GM23338 (cell line): ENCODE measurements at regions not wholly inside any gene's neighbourhood (a gene's known extent, or its start where the extent isn't known, plus 50 kb on each side); places are given as distances from the start of the nearest gene placed in this dataset.

ENCODE experiments used
- ATAC-seq: fragments of 200-7000 bp; cut with Tn5 transposase; 3 replicates; pipeline ENCODE4 v1.9.1; 2020
- DNase-seq: peaks from one replicate; pipeline ENCODE4 v3.0.0-alpha.2; 2015; ENCODE audit warnings: low spot score
- H2AFZ ChIP-seq: fragments of 200-600 bp; sonication (generic); 2 replicates; pipeline ENCODE4 v1.8.0; 2016; ENCODE audit warnings: antibody characterized with exemption, mild to moderate bottlenecking, moderate library complexity
- H3F3A ChIP-seq: fragments of 200-600 bp; sonication (generic); replicated peaks from 2 replicates; pipeline ENCODE4 v1.8.0; 2017; ENCODE audit warnings: antibody characterized with exemption, mixed run types, low read depth
- H3K27ac ChIP-seq: fragments of 200-600 bp; sonication (generic); 2 replicates; pipeline ENCODE4 v1.6.1; 2016; ENCODE audit warnings: low read depth
- H3K27me3 ChIP-seq: fragments of 200-600 bp; sonication (generic); 2 replicates; pipeline ENCODE4 v1.8.0; 2016; ENCODE audit warnings: mild to moderate bottlenecking, mixed run types, moderate library complexity; ENCODE audit not compliant: insufficient read depth
- H3K36me3 ChIP-seq: fragments of 200-600 bp; sonication (generic); 2 replicates; pipeline ENCODE4 v1.8.0; 2016; ENCODE audit warnings: mild to moderate bottlenecking; ENCODE audit not compliant: insufficient read depth
- H3K4me1 ChIP-seq: fragments of 200-600 bp; sonication (generic); 2 replicates; pipeline ENCODE4 v1.8.0; 2016; ENCODE audit warnings: mild to moderate bottlenecking, moderate library complexity; ENCODE audit not compliant: insufficient read depth
- H3K4me2 ChIP-seq: fragments of 200-600 bp; sonication (generic); 2 replicates; pipeline ENCODE4 v1.7.1; 2017; ENCODE audit warnings: mixed run types
- H3K4me3 ChIP-seq: fragments of 200-600 bp; sonication (generic); 2 replicates; pipeline ENCODE4 v1.6.1; 2016; ENCODE audit warnings: mixed run types
- H3K79me2 ChIP-seq: fragments of 200-600 bp; sonication (generic); replicated peaks from 2 replicates; pipeline ENCODE4 v1.8.0; 2017; ENCODE audit warnings: mild to moderate bottlenecking; ENCODE audit not compliant: insufficient read depth
- H3K9me2 ChIP-seq: fragments of 200-600 bp; sonication (generic); 2 replicates; pipeline ENCODE4 v1.8.0; 2017; ENCODE audit not compliant: insufficient read depth
- H4K20me1 ChIP-seq: fragments of 200-600 bp; sonication (generic); replicated peaks from 2 replicates; pipeline ENCODE4 v1.8.0; 2017; ENCODE audit warnings: mild to moderate bottlenecking; ENCODE audit not compliant: insufficient read depth
- H3K27ac Mint-ChIP-seq: 2 replicates; pipeline ENCODE4 v1.8.0; 2020; ENCODE audit warnings: inconsistent platforms, mild to moderate bottlenecking, moderate library complexity, mixed read lengths
- H3K27me3 Mint-ChIP-seq: 3 replicates; pipeline ENCODE4 v1.8.0; 2022; ENCODE audit warnings: low read depth, mild to moderate bottlenecking, moderate library complexity, mixed read lengths, inconsistent platforms; ENCODE audit not compliant: insufficient read depth, poor library complexity
- H3K36me3 Mint-ChIP-seq: 3 replicates; pipeline ENCODE4 v1.8.0; 2021; ENCODE audit warnings: low read depth, mild to moderate bottlenecking, inconsistent platforms, moderate library complexity, mixed read lengths
- H3K4me1 Mint-ChIP-seq: 3 replicates; pipeline ENCODE4 v1.8.0; 2020; ENCODE audit warnings: mild to moderate bottlenecking, inconsistent platforms, mixed read lengths
- H3K4me3 Mint-ChIP-seq: 3 replicates; pipeline ENCODE4 v1.8.0; 2021; ENCODE audit warnings: moderate library complexity, mild to moderate bottlenecking, inconsistent platforms, mixed read lengths
- H3K9me3 Mint-ChIP-seq: 3 replicates; pipeline ENCODE4 v1.8.0; 2020; ENCODE audit warnings: moderate library complexity, mild to moderate bottlenecking, inconsistent platforms, mixed read lengths
- CREB1 ChIP-seq: fragments of 250-450 bp; sonication (Bioruptor Pico); IDR thresholded peaks from 2 replicates; pipeline ENCODE4 v1.5.0; 2020; ENCODE audit warnings: low read depth, mild to moderate bottlenecking, moderate library complexity
- EZH2 ChIP-seq: fragments of 200-600 bp; sonication (generic); IDR thresholded peaks from one replicate; pipeline ENCODE4 v1.8.0; 2017; ENCODE audit warnings: antibody characterized with exemption, mild to moderate bottlenecking, low read depth; ENCODE audit not compliant: unreplicated experiment
- EZH2phosphoT487 ChIP-seq: fragments of 200-600 bp; sonication (generic); IDR thresholded peaks from one replicate; pipeline ENCODE4 v1.8.1; 2018; ENCODE audit warnings: antibody characterized with exemption; ENCODE audit not compliant: unreplicated experiment
- JUNB ChIP-seq: IDR thresholded peaks from one replicate; pipeline ENCODE4 v1.6.1; 2016; ENCODE audit warnings: antibody characterized with exemption; ENCODE audit not compliant: unreplicated experiment
- NANOG ChIP-seq: IDR thresholded peaks from 2 replicates; pipeline ENCODE4 v1.6.1; 2016; ENCODE audit warnings: antibody characterized with exemption, borderline replicate concordance
- POLR2AphosphoS5 ChIP-seq: IDR thresholded peaks from 2 replicates; pipeline ENCODE4 v1.6.1; 2016; ENCODE audit warnings: antibody characterized with exemption, low read depth
- STAT1 ChIP-seq: IDR thresholded peaks from one replicate; pipeline ENCODE4 v1.6.1; 2016; ENCODE audit warnings: antibody characterized with exemption; ENCODE audit not compliant: unreplicated experiment
- ZNF114 ChIP-seq: fragments of 250-450 bp; sonication (Bioruptor Pico); IDR thresholded peaks from 2 replicates; pipeline ENCODE4 v1.5.0; 2020; ENCODE audit warnings: mild to moderate bottlenecking, moderate library complexity
- ZNF331 ChIP-seq: fragments of 250-450 bp; sonication (Bioruptor Pico); IDR thresholded peaks from 2 replicates; pipeline ENCODE4 v1.5.0; 2020; ENCODE audit warnings: low read depth, mild to moderate bottlenecking, moderate library complexity
- TF ChIP-seq, protein P1 (sequence below): IDR thresholded peaks from 2 replicates; pipeline ENCODE4 v1.6.1; 2016; ENCODE audit warnings: antibody characterized with exemption
- TF ChIP-seq, protein P2 (sequence below): fragments of 250-450 bp; sonication (Bioruptor Pico); IDR thresholded peaks from 2 replicates; pipeline ENCODE4 v1.5.0; 2020; ENCODE audit warnings: mild to moderate bottlenecking, moderate library complexity
- TF ChIP-seq, protein P3 (sequence below): IDR thresholded peaks from one replicate; pipeline ENCODE4 v1.6.1; 2018; ENCODE audit warnings: antibody characterized with exemption; ENCODE audit not compliant: unreplicated experiment
- TF ChIP-seq, protein P4 (sequence below), 2 experiments: fragments of 200-600 bp in 1 of 2; sonication (generic) in 1 of 2; conservative IDR thresholded peaks; 2 replicates each; pipeline versions ENCODE4 v1.5.1 to v1.6.1; 2016 to 2017; ENCODE audit warnings: antibody characterized with exemption in 2 of 2, low read depth in 2 of 2, mild to moderate bottlenecking in 2 of 2, moderate library complexity in 1 of 2

DNA sequence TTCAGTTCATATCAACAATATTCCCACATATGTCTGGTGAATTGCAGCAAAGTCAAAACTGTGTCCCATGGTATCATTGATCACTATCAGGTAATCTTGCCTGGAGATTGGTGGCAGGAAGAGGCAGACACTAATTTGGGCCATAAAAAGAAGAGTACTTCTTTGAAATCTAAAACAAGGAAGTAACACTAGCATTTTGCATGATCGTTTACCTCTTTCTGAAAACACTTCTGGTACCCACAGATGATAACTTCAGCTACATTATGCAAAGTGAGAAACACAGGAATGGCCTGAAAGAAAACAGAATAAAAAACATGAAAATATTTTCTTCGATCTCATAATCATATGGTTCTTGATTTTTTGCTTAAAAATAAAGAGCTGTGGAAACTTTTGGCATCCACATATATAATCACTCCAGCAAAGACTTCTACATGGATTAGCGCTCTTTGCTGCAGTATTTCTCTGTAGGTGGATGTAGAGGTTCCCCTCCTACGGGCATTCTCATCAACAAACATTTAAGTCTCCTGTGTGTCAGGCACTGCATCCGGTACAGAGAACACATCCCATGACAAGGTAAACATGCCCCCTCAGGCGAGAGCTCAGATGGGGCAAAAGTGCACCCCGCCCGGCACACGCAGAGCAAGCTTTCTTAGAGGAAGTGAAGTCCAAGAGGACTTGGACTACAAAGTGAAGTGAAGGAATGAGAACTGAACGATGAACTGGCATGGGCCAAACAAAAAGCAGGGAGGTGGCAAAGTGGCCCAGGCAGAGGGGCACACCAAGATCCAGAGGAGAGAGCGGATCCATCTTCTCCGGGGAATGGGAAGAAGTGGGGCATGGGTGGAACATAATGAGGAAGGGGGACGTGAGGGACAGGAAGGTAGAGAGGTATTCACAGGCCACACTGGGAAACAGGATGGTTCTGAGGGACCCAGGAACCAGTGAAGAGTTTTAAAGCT, 68.0 kb upstream of the RIOK3 start:
- no peak for DNase-seq
- Histone ChIP-seq H3K4me3 (no peak overlapping the region), H3K27me3 (no peaks in the 10 kb centered on the region), H3K36me3 (no peaks in the 10 kb centered on the region), H3F3A (0 out of 2 replicates have a peak, but pooled peaks cover 3% of the 10 kb centered on the region), H3K27ac (no peak overlapping the region), H3K4me1 (no peaks in the 10 kb centered on the region), H3K79me2 (no peaks in the 10 kb centered on the region), H4K20me1 (no peaks in the 10 kb centered on the region), H2AFZ (no peak overlapping the region), H3K4me2 (no peak overlapping the region), H3K9me2 (no peaks in the 10 kb centered on the region)
- H3K9me3 Mint-ChIP-seq, result no peaks in the 10 kb centered on the region
- H3K27me3 Mint-ChIP-seq, result no peaks in the 10 kb centered on the region
- no peaks in the 10 kb centered on the region for H3K36me3 Mint-ChIP-seq
- H3K4me3 Mint-ChIP-seq, result no peak overlapping the region
- H3K4me1 Mint-ChIP-seq, result peaks cover 9% of the 10 kb centered on the region; the same call in 2 of the 3 replicates
- TF ChIP-seq JUNB, result no peak
- TF ChIP-seq, protein P1, sequence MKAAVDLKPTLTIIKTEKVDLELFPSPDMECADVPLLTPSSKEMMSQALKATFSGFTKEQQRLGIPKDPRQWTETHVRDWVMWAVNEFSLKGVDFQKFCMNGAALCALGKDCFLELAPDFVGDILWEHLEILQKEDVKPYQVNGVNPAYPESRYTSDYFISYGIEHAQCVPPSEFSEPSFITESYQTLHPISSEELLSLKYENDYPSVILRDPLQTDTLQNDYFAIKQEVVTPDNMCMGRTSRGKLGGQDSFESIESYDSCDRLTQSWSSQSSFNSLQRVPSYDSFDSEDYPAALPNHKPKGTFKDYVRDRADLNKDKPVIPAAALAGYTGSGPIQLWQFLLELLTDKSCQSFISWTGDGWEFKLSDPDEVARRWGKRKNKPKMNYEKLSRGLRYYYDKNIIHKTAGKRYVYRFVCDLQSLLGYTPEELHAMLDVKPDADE, result no peak
- TF ChIP-seq, protein P2, sequence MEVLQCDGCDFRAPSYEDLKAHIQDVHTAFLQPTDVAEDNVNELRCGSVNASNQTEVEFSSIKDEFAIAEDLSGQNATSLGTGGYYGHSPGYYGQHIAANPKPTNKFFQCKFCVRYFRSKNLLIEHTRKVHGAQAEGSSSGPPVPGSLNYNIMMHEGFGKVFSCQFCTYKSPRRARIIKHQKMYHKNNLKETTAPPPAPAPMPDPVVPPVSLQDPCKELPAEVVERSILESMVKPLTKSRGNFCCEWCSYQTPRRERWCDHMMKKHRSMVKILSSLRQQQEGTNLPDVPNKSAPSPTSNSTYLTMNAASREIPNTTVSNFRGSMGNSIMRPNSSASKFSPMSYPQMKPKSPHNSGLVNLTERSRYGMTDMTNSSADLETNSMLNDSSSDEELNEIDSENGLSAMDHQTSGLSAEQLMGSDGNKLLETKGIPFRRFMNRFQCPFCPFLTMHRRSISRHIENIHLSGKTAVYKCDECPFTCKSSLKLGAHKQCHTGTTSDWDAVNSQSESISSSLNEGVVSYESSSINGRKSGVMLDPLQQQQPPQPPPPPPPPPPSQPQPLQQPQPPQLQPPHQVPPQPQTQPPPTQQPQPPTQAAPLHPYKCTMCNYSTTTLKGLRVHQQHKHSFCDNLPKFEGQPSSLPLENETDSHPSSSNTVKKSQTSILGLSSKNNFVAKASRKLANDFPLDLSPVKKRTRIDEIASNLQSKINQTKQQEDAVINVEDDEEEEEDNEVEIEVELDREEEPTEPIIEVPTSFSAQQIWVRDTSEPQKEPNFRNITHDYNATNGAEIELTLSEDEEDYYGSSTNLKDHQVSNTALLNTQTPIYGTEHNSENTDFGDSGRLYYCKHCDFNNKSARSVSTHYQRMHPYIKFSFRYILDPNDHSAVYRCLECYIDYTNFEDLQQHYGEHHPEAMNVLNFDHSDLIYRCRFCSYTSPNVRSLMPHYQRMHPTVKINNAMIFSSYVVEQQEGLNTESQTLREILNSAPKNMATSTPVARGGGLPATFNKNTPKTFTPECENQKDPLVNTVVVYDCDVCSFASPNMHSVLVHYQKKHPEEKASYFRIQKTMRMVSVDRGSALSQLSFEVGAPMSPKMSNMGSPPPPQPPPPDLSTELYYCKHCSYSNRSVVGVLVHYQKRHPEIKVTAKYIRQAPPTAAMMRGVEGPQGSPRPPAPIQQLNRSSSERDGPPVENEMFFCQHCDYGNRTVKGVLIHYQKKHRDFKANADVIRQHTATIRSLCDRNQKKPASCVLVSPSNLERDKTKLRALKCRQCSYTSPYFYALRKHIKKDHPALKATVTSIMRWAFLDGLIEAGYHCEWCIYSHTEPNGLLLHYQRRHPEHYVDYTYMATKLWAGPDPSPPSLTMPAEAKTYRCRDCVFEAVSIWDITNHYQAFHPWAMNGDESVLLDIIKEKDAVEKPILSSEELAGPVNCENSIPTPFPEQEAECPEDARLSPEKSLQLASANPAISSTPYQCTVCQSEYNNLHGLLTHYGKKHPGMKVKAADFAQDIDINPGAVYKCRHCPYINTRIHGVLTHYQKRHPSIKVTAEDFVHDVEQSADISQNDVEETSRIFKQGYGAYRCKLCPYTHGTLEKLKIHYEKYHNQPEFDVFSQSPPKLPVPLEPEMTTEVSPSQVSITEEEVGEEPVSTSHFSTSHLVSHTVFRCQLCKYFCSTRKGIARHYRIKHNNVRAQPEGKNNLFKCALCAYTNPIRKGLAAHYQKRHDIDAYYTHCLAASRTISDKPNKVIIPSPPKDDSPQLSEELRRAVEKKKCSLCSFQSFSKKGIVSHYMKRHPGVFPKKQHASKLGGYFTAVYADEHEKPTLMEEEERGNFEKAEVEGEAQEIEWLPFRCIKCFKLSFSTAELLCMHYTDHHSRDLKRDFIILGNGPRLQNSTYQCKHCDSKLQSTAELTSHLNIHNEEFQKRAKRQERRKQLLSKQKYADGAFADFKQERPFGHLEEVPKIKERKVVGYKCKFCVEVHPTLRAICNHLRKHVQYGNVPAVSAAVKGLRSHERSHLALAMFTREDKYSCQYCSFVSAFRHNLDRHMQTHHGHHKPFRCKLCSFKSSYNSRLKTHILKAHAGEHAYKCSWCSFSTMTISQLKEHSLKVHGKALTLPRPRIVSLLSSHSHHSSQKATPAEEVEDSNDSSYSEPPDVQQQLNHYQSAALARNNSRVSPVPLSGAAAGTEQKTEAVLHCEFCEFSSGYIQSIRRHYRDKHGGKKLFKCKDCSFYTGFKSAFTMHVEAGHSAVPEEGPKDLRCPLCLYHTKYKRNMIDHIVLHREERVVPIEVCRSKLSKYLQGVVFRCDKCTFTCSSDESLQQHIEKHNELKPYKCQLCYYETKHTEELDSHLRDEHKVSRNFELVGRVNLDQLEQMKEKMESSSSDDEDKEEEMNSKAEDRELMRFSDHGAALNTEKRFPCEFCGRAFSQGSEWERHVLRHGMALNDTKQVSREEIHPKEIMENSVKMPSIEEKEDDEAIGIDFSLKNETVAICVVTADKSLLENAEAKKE (CRISPR knock-in tag), result no peak
- TF ChIP-seq, protein P3, sequence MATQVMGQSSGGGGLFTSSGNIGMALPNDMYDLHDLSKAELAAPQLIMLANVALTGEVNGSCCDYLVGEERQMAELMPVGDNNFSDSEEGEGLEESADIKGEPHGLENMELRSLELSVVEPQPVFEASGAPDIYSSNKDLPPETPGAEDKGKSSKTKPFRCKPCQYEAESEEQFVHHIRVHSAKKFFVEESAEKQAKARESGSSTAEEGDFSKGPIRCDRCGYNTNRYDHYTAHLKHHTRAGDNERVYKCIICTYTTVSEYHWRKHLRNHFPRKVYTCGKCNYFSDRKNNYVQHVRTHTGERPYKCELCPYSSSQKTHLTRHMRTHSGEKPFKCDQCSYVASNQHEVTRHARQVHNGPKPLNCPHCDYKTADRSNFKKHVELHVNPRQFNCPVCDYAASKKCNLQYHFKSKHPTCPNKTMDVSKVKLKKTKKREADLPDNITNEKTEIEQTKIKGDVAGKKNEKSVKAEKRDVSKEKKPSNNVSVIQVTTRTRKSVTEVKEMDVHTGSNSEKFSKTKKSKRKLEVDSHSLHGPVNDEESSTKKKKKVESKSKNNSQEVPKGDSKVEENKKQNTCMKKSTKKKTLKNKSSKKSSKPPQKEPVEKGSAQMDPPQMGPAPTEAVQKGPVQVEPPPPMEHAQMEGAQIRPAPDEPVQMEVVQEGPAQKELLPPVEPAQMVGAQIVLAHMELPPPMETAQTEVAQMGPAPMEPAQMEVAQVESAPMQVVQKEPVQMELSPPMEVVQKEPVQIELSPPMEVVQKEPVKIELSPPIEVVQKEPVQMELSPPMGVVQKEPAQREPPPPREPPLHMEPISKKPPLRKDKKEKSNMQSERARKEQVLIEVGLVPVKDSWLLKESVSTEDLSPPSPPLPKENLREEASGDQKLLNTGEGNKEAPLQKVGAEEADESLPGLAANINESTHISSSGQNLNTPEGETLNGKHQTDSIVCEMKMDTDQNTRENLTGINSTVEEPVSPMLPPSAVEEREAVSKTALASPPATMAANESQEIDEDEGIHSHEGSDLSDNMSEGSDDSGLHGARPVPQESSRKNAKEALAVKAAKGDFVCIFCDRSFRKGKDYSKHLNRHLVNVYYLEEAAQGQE, result no peak
- TF ChIP-seq POLR2AphosphoS5, result no peak
- no peak for TF ChIP-seq ZNF331 (CRISPR knock-in tag)
- no peak for TF ChIP-seq EZH2phosphoT487
- TF ChIP-seq CREB1, result no peak
- no peak for TF ChIP-seq EZH2
- no peak for TF ChIP-seq STAT1
- no peak for TF ChIP-seq NANOG
- no peak for TF ChIP-seq ZNF114 (CRISPR knock-in tag)
- TF ChIP-seq, protein P4, sequence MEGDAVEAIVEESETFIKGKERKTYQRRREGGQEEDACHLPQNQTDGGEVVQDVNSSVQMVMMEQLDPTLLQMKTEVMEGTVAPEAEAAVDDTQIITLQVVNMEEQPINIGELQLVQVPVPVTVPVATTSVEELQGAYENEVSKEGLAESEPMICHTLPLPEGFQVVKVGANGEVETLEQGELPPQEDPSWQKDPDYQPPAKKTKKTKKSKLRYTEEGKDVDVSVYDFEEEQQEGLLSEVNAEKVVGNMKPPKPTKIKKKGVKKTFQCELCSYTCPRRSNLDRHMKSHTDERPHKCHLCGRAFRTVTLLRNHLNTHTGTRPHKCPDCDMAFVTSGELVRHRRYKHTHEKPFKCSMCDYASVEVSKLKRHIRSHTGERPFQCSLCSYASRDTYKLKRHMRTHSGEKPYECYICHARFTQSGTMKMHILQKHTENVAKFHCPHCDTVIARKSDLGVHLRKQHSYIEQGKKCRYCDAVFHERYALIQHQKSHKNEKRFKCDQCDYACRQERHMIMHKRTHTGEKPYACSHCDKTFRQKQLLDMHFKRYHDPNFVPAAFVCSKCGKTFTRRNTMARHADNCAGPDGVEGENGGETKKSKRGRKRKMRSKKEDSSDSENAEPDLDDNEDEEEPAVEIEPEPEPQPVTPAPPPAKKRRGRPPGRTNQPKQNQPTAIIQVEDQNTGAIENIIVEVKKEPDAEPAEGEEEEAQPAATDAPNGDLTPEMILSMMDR (conservative IDR thresholded peaks at IDR 0.05; ENCODE audit: low read depth in 2 of 2), result no peak
- ATAC-seq, result no peak
- H3K27ac Mint-ChIP-seq, result no peak overlapping the region
